Upper lobe of left lung (tissue), 4 donors: ENCODE measurements at regions not wholly inside any gene's neighbourhood (a gene's known extent, or its start where the extent isn't known, plus 50 kb on each side); places are given as distances from the start of the nearest gene placed in this dataset.

ENCODE experiments used
- POLR2A ChIP-seq, 4 donors: fragments of 450-650 bp; IDR thresholded peaks; one replicate each; pipeline ENCODE4 v1.5.1; 2016 to 2017; ENCODE audit warnings: antibody characterized with exemption in 4 of 4, mild to moderate bottlenecking in 2 of 4
- POLR2AphosphoS5 ChIP-seq, 2 donors: sonication (generic); formaldehyde crosslinking; IDR thresholded peaks; one replicate each; pipeline ENCODE4 v1.5.1; 2017; ENCODE audit warnings: antibody characterized with exemption in 2 of 2

- no peak for TF ChIP-seq POLR2A (IDR thresholded peaks at IDR 0.05)
- TF ChIP-seq POLR2AphosphoS5 (IDR thresholded peaks at IDR 0.05) = no peak
These were observed 421.3 kb downstream of the CETN3 start for GRCh38 chr5:89988129-89988810.
